Subcutaneous abdominal adipose tissue (tissue), 5 donors: ENCODE measurements at regions not wholly inside any gene's neighbourhood (a gene's known extent, or its start where the extent isn't known, plus 50 kb on each side); places are given as distances from the start of the nearest gene placed in this dataset.

Experiments
- H3K27ac ChIP-seq: one replicate; pipeline ENCODE4 v1.7.0; 2013; ENCODE audit warnings: low read depth, mild to moderate bottlenecking, inconsistent platforms, low read length, moderate library complexity
- H3K27me3 ChIP-seq, 5 donors: one replicate each; pipeline ENCODE4 v1.7.0; 2013; ENCODE audit warnings: low read length in 5 of 5, inconsistent platforms in 1 of 5; ENCODE audit not compliant: control insufficient read depth in 5 of 5, insufficient read depth in 4 of 5
- H3K36me3 ChIP-seq, 5 donors: one replicate each; pipeline ENCODE4 v1.7.0; 2013; ENCODE audit warnings: low read length in 5 of 5; ENCODE audit not compliant: control insufficient read depth in 5 of 5, insufficient read depth in 5 of 5
- H3K4me1 ChIP-seq, 5 donors: one replicate each; pipeline ENCODE4 v1.7.0; 2013; ENCODE audit warnings: low read length in 5 of 5, mild to moderate bottlenecking in 3 of 5, moderate library complexity in 1 of 5; ENCODE audit not compliant: control insufficient read depth in 5 of 5, insufficient read depth in 5 of 5
- H3K4me3 ChIP-seq, 5 donors: one replicate each; pipeline ENCODE4 v1.7.0; 2013; ENCODE audit warnings: low read length in 5 of 5, low read depth in 1 of 5
- H3K9ac ChIP-seq, 5 donors: one replicate each; pipeline ENCODE4 v1.7.0; 2013; ENCODE audit warnings: low read length in 5 of 5, mild to moderate bottlenecking in 4 of 5, moderate library complexity in 3 of 5
- H3K9me3 ChIP-seq, 5 donors: one replicate each; pipeline ENCODE4 v1.7.0; 2013; ENCODE audit warnings: low read length in 5 of 5; ENCODE audit not compliant: control insufficient read depth in 5 of 5
- donor health status: healthy.
- donor health status: healthy.
- donor health status: healthy.
- donor health status: healthy.
- donor health status: healthy.

DNA sequence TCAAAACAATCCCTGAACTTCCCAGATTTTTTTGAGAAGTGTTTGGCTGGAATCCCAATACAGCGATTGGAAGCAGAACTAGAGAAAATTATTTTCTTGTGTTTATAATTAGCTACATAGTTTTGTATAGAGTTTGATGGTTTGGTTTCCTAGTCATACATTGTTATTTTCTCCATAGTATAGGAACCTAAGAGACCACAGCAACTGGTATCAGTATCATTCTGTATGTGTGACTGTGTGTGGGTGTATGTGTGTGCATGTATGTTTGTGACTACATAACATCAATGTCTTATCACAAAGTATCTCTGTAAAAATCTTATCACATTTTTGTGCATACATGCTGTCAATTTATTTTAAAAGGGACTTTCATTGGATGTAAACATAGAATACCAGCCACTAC is 780.5 kb downstream of the MRPL39 start:
- no peak overlapping the region for H3K9ac ChIP-seq
- no peaks in the 10 kb centered on the region for H3K36me3 ChIP-seq
- H3K27ac ChIP-seq = no peak overlapping the region
- no peak overlapping the region for H3K4me3 ChIP-seq
- no peaks in the 10 kb centered on the region for H3K27me3 ChIP-seq
- peaks cover 0 to 26% (median 8%) of the 10 kb centered on the region in 5 donors for H3K4me1 ChIP-seq
- no peaks in the 10 kb centered on the region for H3K9me3 ChIP-seq

DNA sequence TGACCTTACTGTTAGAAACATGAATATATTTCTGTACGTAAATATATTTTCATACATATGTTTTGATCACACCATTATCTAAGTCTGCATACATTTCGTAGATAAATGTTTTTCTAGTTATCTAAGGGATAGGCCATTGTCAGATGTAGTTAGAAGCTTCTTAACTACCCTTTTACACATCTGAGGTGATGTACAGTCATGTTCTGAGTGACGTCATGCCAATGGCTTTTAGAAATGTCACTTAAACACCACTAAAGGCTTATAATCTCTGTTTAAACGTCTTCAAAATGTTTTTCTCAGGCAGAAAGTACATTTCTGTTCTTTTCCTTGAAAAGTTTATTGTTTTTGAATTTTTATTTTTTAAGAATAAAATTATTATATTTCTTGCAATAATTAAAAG is 781.9 kb downstream of the MRPL39 start:
- Histone ChIP-seq H3K27me3 (no peaks in the 10 kb centered on the region), H3K4me3 (no peak overlapping the region), H3K9me3 (no peaks in the 10 kb centered on the region), H3K36me3 (no peaks in the 10 kb centered on the region), H3K4me1 (peaks cover 0 to 12% (median 3%) of the 10 kb centered on the region in 5 donors), H3K27ac (no peak overlapping the region), H3K9ac (no peak overlapping the region)

DNA sequence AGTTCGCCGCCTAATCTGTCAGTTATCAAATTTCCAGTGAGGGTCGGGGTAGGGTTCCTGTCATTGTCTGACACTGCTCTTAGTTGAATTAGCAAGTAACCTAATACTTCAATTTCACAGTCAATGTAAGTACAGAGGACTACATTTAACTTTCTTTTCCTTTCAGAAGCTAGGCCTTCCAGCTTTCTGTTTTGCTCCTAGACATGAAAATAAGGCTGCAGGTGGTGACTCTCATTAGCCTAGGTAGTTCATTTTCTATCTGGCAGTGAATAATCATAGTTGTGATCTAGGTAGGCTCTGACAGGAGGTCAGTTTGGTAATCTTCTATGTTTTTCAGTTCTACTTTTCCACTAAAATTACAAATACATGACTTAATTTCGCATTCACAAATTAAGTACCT is 783.1 kb downstream of the MRPL39 start:
- Histone ChIP-seq H3K4me1 (peaks cover 0 to 2% (median 0%) of the 10 kb centered on the region in 5 donors), H3K9ac (no peak overlapping the region), H3K27ac (no peak overlapping the region), H3K9me3 (no peaks in the 10 kb centered on the region), H3K36me3 (no peaks in the 10 kb centered on the region), H3K4me3 (no peak overlapping the region), H3K27me3 (no peaks in the 10 kb centered on the region)

DNA sequence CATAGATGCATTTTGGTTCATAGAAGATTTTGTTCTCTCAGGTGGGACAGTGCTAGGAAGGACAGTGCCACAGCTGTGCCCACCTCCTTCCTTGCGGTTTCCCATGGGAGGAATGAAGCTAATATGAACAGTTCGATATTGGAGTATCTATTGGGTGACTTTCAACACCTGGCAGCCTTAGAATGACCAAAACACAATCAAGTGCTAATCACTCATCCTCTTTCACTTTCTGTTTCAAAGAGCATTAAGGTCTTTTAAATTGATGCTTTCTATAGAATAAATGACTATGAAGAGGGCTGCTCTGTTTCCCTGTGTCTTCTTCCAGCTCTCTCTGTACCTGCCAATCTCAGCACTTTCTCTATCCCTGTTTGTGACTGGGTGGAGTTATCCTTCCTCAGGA is 784.0 kb downstream of the MRPL39 start:
- Histone ChIP-seq H3K36me3 (no peaks in the 10 kb centered on the region), H3K4me1 (no peaks in the 10 kb centered on the region), H3K9me3 (no peaks in the 10 kb centered on the region), H3K4me3 (no peak overlapping the region), H3K27me3 (no peaks in the 10 kb centered on the region), H3K27ac (no peak overlapping the region), H3K9ac (no peak overlapping the region)

DNA sequence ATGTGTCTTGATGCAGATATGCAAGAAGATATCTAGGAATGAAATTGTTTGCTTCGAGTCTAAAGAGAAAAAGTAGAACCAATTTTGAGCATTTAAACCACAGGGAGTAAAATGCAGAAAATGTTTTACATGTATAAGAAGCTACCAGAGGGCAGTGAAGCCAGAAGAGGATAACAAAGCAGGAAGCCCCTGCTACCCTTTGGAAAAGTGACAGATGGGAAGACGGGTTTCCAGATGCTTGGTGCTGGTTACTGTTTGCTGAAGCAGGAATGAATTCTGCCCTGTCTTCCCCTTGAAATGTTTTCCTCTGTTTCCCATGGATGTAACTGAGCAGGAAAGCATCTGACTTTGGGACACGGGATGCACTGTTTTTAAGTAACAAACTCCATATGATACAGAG is 822.2 kb downstream of the MRPL39 start:
- Histone ChIP-seq H3K27me3 (no peaks in the 10 kb centered on the region), H3K36me3 (no peaks in the 10 kb centered on the region), H3K4me1 (no peaks in the 10 kb centered on the region), H3K9me3 (no peaks in the 10 kb centered on the region), H3K4me3 (no peak overlapping the region), H3K27ac (no peak overlapping the region), H3K9ac (no peak overlapping the region)

DNA sequence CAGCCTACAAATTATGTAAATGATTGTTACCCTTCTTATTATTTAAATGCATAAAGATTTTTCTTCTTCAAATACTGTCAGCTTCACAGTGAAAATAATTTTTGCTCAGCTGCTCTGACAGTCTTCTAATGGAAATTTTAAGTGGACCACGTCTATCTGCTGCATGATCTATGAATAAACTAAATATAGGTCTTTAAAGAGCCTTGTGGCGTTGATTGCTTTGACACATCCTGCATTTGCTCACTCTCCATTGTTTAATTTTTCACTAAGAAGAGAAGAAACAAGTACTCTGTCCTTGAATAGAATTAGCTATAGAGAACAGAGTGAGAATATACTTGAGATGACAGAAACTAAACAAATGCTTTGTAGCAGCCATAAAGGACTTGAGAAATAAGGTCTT is 826.1 kb downstream of the MRPL39 start:
- no peaks in the 10 kb centered on the region for H3K4me1 ChIP-seq
- H3K4me3 ChIP-seq = no peak overlapping the region
- H3K27ac ChIP-seq = no peak overlapping the region
- no peak overlapping the region for H3K9ac ChIP-seq
- no peaks in the 10 kb centered on the region for H3K9me3 ChIP-seq
- no peaks in the 10 kb centered on the region for H3K27me3 ChIP-seq
- no peaks in the 10 kb centered on the region for H3K36me3 ChIP-seq

DNA sequence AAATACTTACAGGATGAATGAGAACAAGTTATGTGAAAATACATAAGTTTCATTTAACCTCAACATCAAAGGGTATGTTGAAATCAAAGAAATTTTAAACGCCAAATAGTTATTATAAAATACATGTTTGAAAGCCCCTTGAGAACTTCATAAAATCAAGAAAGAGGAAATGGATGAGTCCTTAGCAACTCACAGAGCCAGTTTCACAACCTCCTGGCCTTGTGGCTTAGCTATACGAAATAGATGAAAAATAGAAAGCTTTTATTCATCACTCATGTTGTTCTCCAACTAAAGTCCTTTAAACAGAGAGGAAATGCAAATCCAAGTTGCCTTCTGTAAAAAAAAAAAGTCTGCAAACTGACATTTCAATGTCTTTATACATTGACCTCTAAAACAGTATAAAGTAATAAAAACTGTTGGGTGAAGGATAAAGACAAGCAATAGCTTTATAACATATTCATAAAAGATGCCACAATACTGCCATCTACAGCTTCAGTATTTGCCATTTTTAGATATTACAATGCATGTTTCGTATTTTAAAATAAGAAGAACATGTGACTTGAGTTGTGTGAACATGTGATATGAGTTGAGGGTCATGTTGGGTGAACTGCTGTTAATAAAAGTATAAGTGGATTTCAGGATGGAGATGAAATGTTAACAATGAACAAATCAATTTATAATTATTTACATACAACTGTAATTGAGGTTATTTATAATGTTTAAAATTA is 847.8 kb downstream of the MRPL39 start:
- Histone ChIP-seq H3K27ac (no peak overlapping the region), H3K4me3 (no peak overlapping the region), H3K9ac (no peak overlapping the region), H3K27me3 (no peaks in the 10 kb centered on the region), H3K4me1 (peaks cover 0 to 4% (median 0%) of the 10 kb centered on the region in 5 donors), H3K36me3 (no peaks in the 10 kb centered on the region), H3K9me3 (no peaks in the 10 kb centered on the region)

DNA sequence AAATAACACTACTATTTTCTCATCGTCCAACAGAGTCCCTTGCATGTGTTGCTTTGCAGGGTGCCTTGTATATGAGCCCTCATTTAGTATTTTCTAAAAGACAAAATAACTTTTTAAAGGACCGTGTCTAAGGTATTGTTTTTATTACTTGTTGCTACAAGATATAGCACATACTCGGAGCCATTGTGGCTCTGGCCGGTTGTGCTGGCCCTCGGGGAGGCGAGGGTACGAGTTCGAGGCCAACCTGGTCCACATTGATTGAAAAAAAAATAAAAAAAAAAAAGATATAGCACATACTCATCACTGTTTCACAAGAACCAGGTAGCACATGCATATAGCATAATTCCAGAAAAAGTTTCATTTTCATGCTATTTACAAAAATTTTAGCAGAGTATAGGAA is 869.2 kb downstream of the MRPL39 start:
- H3K4me1 ChIP-seq = no peaks in the 10 kb centered on the region
- H3K27me3 ChIP-seq = no peaks in the 10 kb centered on the region
- no peak overlapping the region for H3K27ac ChIP-seq
- no peaks in the 10 kb centered on the region for H3K9me3 ChIP-seq
- H3K9ac ChIP-seq = no peak overlapping the region
- H3K36me3 ChIP-seq = no peaks in the 10 kb centered on the region
- no peak overlapping the region for H3K4me3 ChIP-seq

DNA sequence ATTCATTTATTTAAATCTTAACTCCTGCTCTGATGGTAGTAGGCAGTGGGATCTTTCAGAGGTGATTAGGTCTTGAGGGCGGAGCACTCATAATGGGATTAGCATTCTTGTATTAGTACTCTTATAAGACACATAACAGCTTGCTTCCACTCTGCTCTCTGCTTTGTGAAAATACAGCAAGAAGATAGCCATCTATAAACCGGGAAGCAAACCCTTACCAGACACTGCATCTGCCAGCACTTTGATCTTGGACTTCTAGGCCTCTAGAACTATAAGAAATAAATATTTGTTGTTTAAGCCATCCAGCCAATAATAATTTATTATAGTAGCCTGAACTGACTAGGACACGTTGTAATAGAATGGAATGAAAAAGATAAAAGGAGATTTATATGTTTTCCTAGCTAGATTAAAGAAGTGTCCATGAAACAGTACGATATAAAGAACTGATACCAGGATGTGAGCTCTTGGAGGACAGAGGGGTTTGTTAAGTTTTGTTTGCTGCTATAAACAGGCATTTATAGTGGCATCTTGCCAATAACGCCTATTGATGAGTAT is 869.9 kb downstream of the MRPL39 start:
- H3K9me3 ChIP-seq = no peaks in the 10 kb centered on the region
- H3K36me3 ChIP-seq = no peaks in the 10 kb centered on the region
- no peaks in the 10 kb centered on the region for H3K27me3 ChIP-seq
- no peak overlapping the region for H3K9ac ChIP-seq
- no peak overlapping the region for H3K4me3 ChIP-seq
- H3K27ac ChIP-seq = no peak overlapping the region
- no peaks in the 10 kb centered on the region for H3K4me1 ChIP-seq

DNA sequence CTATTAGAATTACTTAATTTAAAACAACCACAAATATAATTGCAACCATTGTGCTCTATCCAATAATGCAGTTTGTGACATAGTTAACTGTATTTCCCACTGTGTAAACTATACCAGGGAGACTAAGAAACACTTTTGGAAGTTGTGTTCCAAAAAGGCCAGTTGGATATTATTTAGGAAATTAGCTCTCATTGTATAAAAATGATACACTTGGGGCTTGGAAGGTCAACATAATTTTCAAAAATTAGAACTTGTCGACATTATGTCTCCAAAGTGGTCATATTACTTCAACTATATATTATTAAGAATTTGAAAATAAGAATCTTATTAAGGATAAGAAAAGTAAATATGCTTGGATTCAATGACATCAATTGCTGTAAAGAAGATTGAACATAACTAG is 876.6 kb downstream of the MRPL39 start:
- Histone ChIP-seq H3K9ac (no peak overlapping the region), H3K9me3 (no peaks in the 10 kb centered on the region), H3K4me3 (no peak overlapping the region), H3K36me3 (no peaks in the 10 kb centered on the region), H3K27me3 (no peaks in the 10 kb centered on the region), H3K27ac (no peak overlapping the region), H3K4me1 (no peaks in the 10 kb centered on the region)
